GM12878 (cell line): ENCODE measurements at regions not wholly inside any gene's neighbourhood (a gene's known extent, or its start where the extent isn't known, plus 50 kb on each side); places are given as distances from the start of the nearest gene placed in this dataset.

ENCODE experiments used
- ATAC-seq: fragments of 200-7000 bp; cut with Tn5 transposase; 3 replicates; pipeline ENCODE4 v1.9.1; 2020; ENCODE audit warnings: mild to moderate bottlenecking, moderate library complexity
- BruUV-seq: library from RNA; stranded (reverse); fragments of 400-500 nt; replicated peaks from 2 replicates; lab custom pipeline; 2021; lab: Mats Ljungman, UMichigan
- CTCF ChIA-PET: fragments of 300-600 bp; sonication (Branson Sonifier 250); formaldehyde crosslinking; extraction: SDS; loops from one replicate; lab custom pipeline; 2021; ENCODE audit warnings: inconsistent platforms; lab: Yijun Ruan, JAX
- POLR2A ChIA-PET: fragments of 350-600 bp; formaldehyde crosslinking; extraction: SDS; loops from one replicate; lab custom pipeline; 2021; ENCODE audit warnings: inconsistent platforms; lab: Charles Lee
- RAD21 ChIA-PET: fragments of 300-600 bp; sonication (Branson Sonifier 250); formaldehyde crosslinking; loops from one replicate; lab custom pipeline; 2023; ENCODE audit warnings: antibody characterized with exemption; ENCODE audit not compliant: unreplicated experiment; lab: Charles Lee
- SMC1A ChIA-PET: fragments of 300-600 bp; sonication (Branson Sonifier 250); formaldehyde crosslinking; loops from one replicate; lab custom pipeline; 2023; ENCODE audit not compliant: unreplicated experiment, uncharacterized antibody; lab: Charles Lee
- DNase-seq: peaks from one replicate; pipeline ENCODE4 v3.0.0-alpha.2; 2011; ENCODE audit warnings: low read depth, low spot score
- FAIRE-seq: peaks from 3 replicates; lab custom pipeline; 2011; peaks lifted over from hg19 to GRCh38; lab: Jason Lieb, UNC
- H2AFZ ChIP-seq: 2 replicates; pipeline ENCODE4 v1.6.0; 2011; ENCODE audit warnings: low read depth, low read length, control low read depth; ENCODE audit not compliant: control insufficient read depth
- H3K27ac ChIP-seq: 2 replicates; pipeline ENCODE4 v1.5.1; 2011; ENCODE audit warnings: control low read depth; ENCODE audit not compliant: control insufficient read depth, insufficient read depth
- H3K27me3 ChIP-seq, 2 experiments: replicated peaks in 1 of 2; 2 replicates each; pipeline versions ENCODE4 v1.6.0 to v1.6.1; 2011; ENCODE audit warnings: low read length in 1 of 2; ENCODE audit not compliant: control insufficient read depth in 2 of 2, insufficient read depth in 2 of 2
- H3K36me3 ChIP-seq, 2 experiments: 2 replicates each; pipeline ENCODE4 v1.5.1; 2011; ENCODE audit warnings: low read length in 1 of 2; ENCODE audit not compliant: control insufficient read depth in 2 of 2, insufficient read depth in 2 of 2
- H3K4me1 ChIP-seq: 2 replicates; pipeline ENCODE4 v1.6.1; 2011; ENCODE audit warnings: mild to moderate bottlenecking, low read length, moderate library complexity, mixed read lengths; ENCODE audit not compliant: control insufficient read depth, insufficient read depth
- H3K4me2 ChIP-seq: 2 replicates; pipeline ENCODE4 v1.6.0; 2011; ENCODE audit warnings: control low read depth; ENCODE audit not compliant: control insufficient read depth, insufficient read depth
- H3K4me3 ChIP-seq: fragments of 200-600 bp; sonication (generic); 2 replicates; pipeline ENCODE4 v1.5.1; 2016
- H3K79me2 ChIP-seq: 2 replicates; pipeline ENCODE4 v1.6.0; 2011; ENCODE audit warnings: low read length; ENCODE audit not compliant: control insufficient read depth, insufficient read depth
- H3K9ac ChIP-seq: 2 replicates; pipeline ENCODE4 v1.8.0; 2011; ENCODE audit warnings: low read length, control low read depth, mixed read lengths; ENCODE audit not compliant: control insufficient read depth, insufficient read depth
- H3K9me3 ChIP-seq: replicated peaks from 3 replicates; pipeline ENCODE4 v1.5.1; 2011; ENCODE audit warnings: mild to moderate bottlenecking, low read length; ENCODE audit not compliant: control insufficient read depth, insufficient read depth
- H4K20me1 ChIP-seq: 2 replicates; pipeline ENCODE4 v1.6.0; 2011; ENCODE audit not compliant: control insufficient read depth, insufficient read depth
- ATF7 ChIP-seq: fragments of 450-650 bp; IDR thresholded peaks from 2 replicates; pipeline ENCODE4 v1.6.1; 2016; ENCODE audit warnings: low read depth, mild to moderate bottlenecking
- CEBPZ ChIP-seq: fragments of 150-350 bp; IDR thresholded peaks from 2 replicates; pipeline ENCODE4 v1.6.1; 2016; ENCODE audit warnings: low read depth, low read length
- CUX1 ChIP-seq: IDR thresholded peaks from 2 replicates; pipeline ENCODE4 v1.6.1; 2012; ENCODE audit warnings: improper control_type of control experiment, low read depth, low read length; ENCODE audit not compliant: insufficient replicate concordance
- FOXM1 ChIP-seq: IDR thresholded peaks from 2 replicates; pipeline ENCODE4 v1.6.1; 2012; ENCODE audit warnings: low read depth, mild to moderate bottlenecking, inconsistent platforms, low read length, moderate library complexity
- IRF3 ChIP-seq: fragments of 450-650 bp; IDR thresholded peaks from 2 replicates; pipeline ENCODE4 v1.6.1; 2014; ENCODE audit warnings: mild to moderate bottlenecking
- IRF4 ChIP-seq: IDR thresholded peaks from 2 replicates; pipeline ENCODE4 v1.6.1; 2011; ENCODE audit warnings: low read depth, low read length
- MEF2A ChIP-seq: IDR thresholded peaks from 2 replicates; pipeline ENCODE4 v1.6.1; 2011; ENCODE audit warnings: low read depth, mild to moderate bottlenecking, low read length, moderate library complexity; ENCODE audit not compliant: insufficient read depth
- NFXL1 ChIP-seq: fragments of 450-650 bp; IDR thresholded peaks from 2 replicates; pipeline ENCODE4 v1.6.1; 2017; ENCODE audit warnings: antibody characterized with exemption, mild to moderate bottlenecking, borderline replicate concordance
- NR2F1 ChIP-seq: fragments of 450-650 bp; conservative IDR thresholded peaks from 2 replicates; pipeline ENCODE4 v1.6.1; 2017; ENCODE audit warnings: mild to moderate bottlenecking
- STAT3 ChIP-seq: IDR thresholded peaks from 2 replicates; pipeline ENCODE4 v1.6.1; 2011; ENCODE audit warnings: low read depth, low read length, improper control_type of control experiment
- TAF1 ChIP-seq: IDR thresholded peaks from 2 replicates; pipeline ENCODE4 v1.6.1; 2011; ENCODE audit warnings: mild to moderate bottlenecking, low read depth, low read length, borderline replicate concordance
- TCF12 ChIP-seq: IDR thresholded peaks from 2 replicates; pipeline ENCODE4 v1.6.1; 2011; ENCODE audit warnings: low read depth, mild to moderate bottlenecking, low read length
- ZBED1 ChIP-seq: IDR thresholded peaks from 2 replicates; pipeline ENCODE4 v1.6.1; 2016; ENCODE audit warnings: borderline replicate concordance
- WGBS: methylation state at CpG from one replicate; pipeline ENCODE4 v1.1.6; 2016; ENCODE audit warnings: low lambda C conversion rate; ENCODE audit not compliant: insufficient replicate concordance, insufficient coverage; ENCODE audit errors: missing lambda C conversion rate; 5-methylcytosine and 5-hydroxymethylcytosine counted together
- in situ Hi-C: fragments of 300-500 bp; cut with MboI; formaldehyde crosslinking; loops from 9 replicates; pipeline ENCODE4 v1.14.3; 2018; ENCODE audit warnings: mixed read lengths
- intact Hi-C: fragments of 100-400 bp; cut with micrococcal nuclease; formaldehyde crosslinking; loops from one replicate; pipeline ENCODE4 v1.14.2; 2022; ENCODE audit not compliant: unreplicated experiment

GRCh38 chr2:57448816-57449215 is 597.8 kb upstream of the VRK2 start:
- Histone ChIP-seq H3K9me3 (no peaks in the 10 kb centered on the region), H3K4me2 (no peak overlapping the region), H2AFZ (no peak overlapping the region), H4K20me1 (no peaks in the 10 kb centered on the region), H3K79me2 (no peaks in the 10 kb centered on the region), H3K4me1 (no peaks in the 10 kb centered on the region), H3K9ac (no peak overlapping the region), H3K27me3 (no peaks in the 10 kb centered on the region), H3K36me3 (no peaks in the 10 kb centered on the region), H3K4me3 (no peak overlapping the region), H3K27ac (no peak overlapping the region)
- DNase-seq (no peak), FAIRE-seq (no peak), ATAC-seq (no peak)
- BruUV-seq, result no TSS peak
- WGBS, result 8% methylated on average over 3 of the region's 3 CpGs
- in situ Hi-C loops, result no loop called here
- ChIA-PET CTCF (no interaction called here), RAD21 (no interaction called here), POLR2A (no interaction called here), SMC1A (interaction anchor here (0.6 to 1.8 kb wide), 4 partner anchors 11 to 1165 kb away, joined by 3 to 5 read pairs (median 4); no protein-coding TSS in a partner anchor)
- intact Hi-C loops, result no loop called here
- TF ChIP-seq NFXL1 (no peak), MEF2A (no peak), CUX1 (no peak), NR2F1 (no peak), TCF12 (no peak), FOXM1 (no peak), STAT3 (no peak), ATF7 (no peak), CEBPZ (no peak), IRF4 (no peak), ZBED1 (no peak), IRF3 (no peak), TAF1 (no peak)
